PC-3 (cell line): ENCODE measurements at regions not wholly inside any gene's neighbourhood (a gene's known extent, or its start where the extent isn't known, plus 50 kb on each side); places are given as distances from the start of the nearest gene placed in this dataset.

Experiments
- ATAC-seq: fragments of 200-7000 bp; cut with Tn5 transposase; 2 replicates; pipeline ENCODE4 v1.9.1; 2020; ENCODE audit warnings: mild to moderate bottlenecking, moderate library complexity
- BruUV-seq: library from RNA; stranded (reverse); fragments of 400-500 nt; replicated peaks from 2 replicates; lab custom pipeline; 2021; lab: Mats Ljungman, UMichigan
- CTCF ChIA-PET: fragments of 300-600 bp; sonication (Branson Sonifier 250); formaldehyde crosslinking; loops from one replicate; lab custom pipeline; 2022; ENCODE audit warnings: antibody characterized with exemption; lab: Charles Lee
- POLR2A ChIA-PET: fragments of 300-600 bp; sonication (Branson Sonifier 250); formaldehyde crosslinking; loops from one replicate; lab custom pipeline; 2022; ENCODE audit warnings: antibody characterized with exemption; ENCODE audit not compliant: unreplicated experiment; lab: Charles Lee
- DNase-seq: peaks from one replicate; pipeline ENCODE4 v3.0.0-alpha.2; 2015
- H2AFZ ChIP-seq: fragments of 300-600 bp; sonication (generic); 2 replicates; pipeline ENCODE4 v1.6.0; 2016; ENCODE audit warnings: antibody characterized with exemption, low read length
- H3F3A ChIP-seq: fragments of 300-600 bp; sonication (generic); one replicate; pipeline ENCODE4 v1.6.0; 2017; ENCODE audit warnings: antibody characterized with exemption, low read length, control low read depth, mild to moderate bottlenecking; ENCODE audit not compliant: unreplicated experiment
- H3K27ac ChIP-seq: fragments of 300-600 bp; sonication (generic); 2 replicates; pipeline ENCODE4 v1.5.1; 2016; ENCODE audit warnings: mild to moderate bottlenecking, low read length
- H3K27me3 ChIP-seq: fragments of 300-600 bp; sonication (generic); 2 replicates; pipeline ENCODE4 v1.6.1; 2016; ENCODE audit warnings: low read length, mixed read lengths
- H3K36me3 ChIP-seq: fragments of 300-600 bp; sonication (generic); 2 replicates; pipeline ENCODE4 v1.6.1; 2016; ENCODE audit warnings: low read depth, mixed run types, low read length, mixed read lengths
- H3K4me1 ChIP-seq: fragments of 300-600 bp; sonication (generic); 2 replicates; pipeline ENCODE4 v1.5.1; 2016; ENCODE audit warnings: low read length; ENCODE audit not compliant: insufficient read depth
- H3K4me2 ChIP-seq: fragments of 300-600 bp; sonication (generic); 2 replicates; pipeline ENCODE4 v1.6.0; 2016; ENCODE audit warnings: low read length
- H3K4me3 ChIP-seq: fragments of 300-600 bp; sonication (generic); 2 replicates; pipeline ENCODE4 v1.5.1; 2016; ENCODE audit warnings: mild to moderate bottlenecking, low read length, mixed read lengths
- H3K79me2 ChIP-seq: fragments of 300-600 bp; sonication (generic); 2 replicates; pipeline ENCODE4 v1.6.1; 2017; ENCODE audit warnings: low read length, mixed read lengths
- H3K9ac ChIP-seq: fragments of 300-600 bp; sonication (generic); 2 replicates; pipeline ENCODE4 v1.6.0; 2016; ENCODE audit warnings: mild to moderate bottlenecking, low read length
- H3K9me2 ChIP-seq: fragments of 300-600 bp; sonication (generic); replicated peaks from 2 replicates; pipeline ENCODE4 v1.6.1; 2016; ENCODE audit warnings: mixed run types, low read length, mixed read lengths
- H3K9me3 ChIP-seq: fragments of 300-600 bp; sonication (generic); 2 replicates; pipeline ENCODE4 v1.6.1; 2016; ENCODE audit warnings: low read length, mixed read lengths
- H4K20me1 ChIP-seq: fragments of 300-600 bp; sonication (generic); 2 replicates; pipeline ENCODE4 v1.6.1; 2016; ENCODE audit warnings: low read length, mixed read lengths
- CTCF ChIP-seq: fragments of 300-600 bp; sonication (generic); conservative IDR thresholded peaks from 2 replicates; pipeline ENCODE4 v1.5.1; 2017; ENCODE audit warnings: antibody characterized with exemption, low read depth, mild to moderate bottlenecking, low read length
- EZH2 ChIP-seq: fragments of 300-600 bp; sonication (generic); IDR thresholded peaks from one replicate; pipeline ENCODE4 v1.6.1; 2017; ENCODE audit warnings: antibody characterized with exemption, mild to moderate bottlenecking, low read length; ENCODE audit not compliant: unreplicated experiment
- EZH2phosphoT487 ChIP-seq: fragments of 300-600 bp; sonication (generic); IDR thresholded peaks from 2 replicates; pipeline ENCODE4 v1.6.1; 2018; ENCODE audit warnings: mild to moderate bottlenecking, antibody characterized with exemption, low read length, borderline replicate concordance
- intact Hi-C: fragments of 100-400 bp; cut with micrococcal nuclease; formaldehyde crosslinking; loops from 2 replicates; pipeline ENCODE4 v1.9.0; 2023

GRCh38 chr3:148646126-148646665, 51.5 kb upstream of the AGTR1 start:
- no peaks in the 10 kb centered on the region for H3K79me2 ChIP-seq
- no peaks in the 10 kb centered on the region for H3K9me3 ChIP-seq
- no peak overlapping the region for H3K27ac ChIP-seq
- H3K9ac ChIP-seq, result no peak overlapping the region
- ChIA-PET CTCF (no interaction called here), POLR2A (no interaction called here)
- intact Hi-C loops, result no loop called here
- TF ChIP-seq EZH2phosphoT487 (no peak), EZH2 (no peak), CTCF (no peak)
- no peaks in the 10 kb centered on the region for H3K4me1 ChIP-seq
- DNase-seq (no peak), ATAC-seq (no peak)
- no peak overlapping the region for H2AFZ ChIP-seq
- no peaks in the 10 kb centered on the region for H4K20me1 ChIP-seq
- no peaks in the 10 kb centered on the region for H3F3A ChIP-seq
- no peaks in the 10 kb centered on the region for H3K9me2 ChIP-seq
- H3K36me3 ChIP-seq, result no peaks in the 10 kb centered on the region
- no peaks in the 10 kb centered on the region for H3K27me3 ChIP-seq
- no TSS peak for BruUV-seq
- H3K4me3 ChIP-seq, result no peak overlapping the region
- H3K4me2 ChIP-seq, result no peak overlapping the region
